ENCODE measurements at regions not wholly inside any gene's neighbourhood (a gene's known extent, or its start where the extent isn't known, plus 50 kb on each side); places are given as distances from the start of the nearest gene placed in this dataset.

DNA sequence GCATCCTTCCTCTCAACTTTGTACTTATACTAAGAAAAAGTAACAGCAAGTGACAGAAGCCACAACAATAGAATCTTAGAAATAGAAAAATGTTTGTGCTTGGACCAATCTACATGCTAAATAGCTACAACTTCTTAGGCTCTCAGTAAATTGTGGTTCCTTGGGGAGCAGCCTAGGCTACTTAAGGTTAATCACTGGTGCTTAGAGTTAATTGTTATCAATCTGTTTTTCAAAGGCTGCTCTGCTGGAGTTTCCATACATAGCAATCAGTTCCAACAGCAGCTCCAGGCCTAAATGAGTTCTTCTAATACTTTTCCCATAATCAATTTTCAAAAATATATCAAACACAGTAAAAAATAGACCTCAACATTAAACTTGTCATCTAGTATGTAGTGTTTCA is 571.4 kb downstream of the EPHA7 start:
- no peak overlapping the region for H3K27ac ChIP-seq (ENCODE audit: low read depth, low read length, poor library complexity, severe bottlenecking)
- ChIA-PET CTCF (no interaction called here), POLR2A (ENCODE audit: low non-redundant PET) (no interaction called here)
- no TSS peak for BruUV-seq (replicated peaks)
- no peak overlapping the region for H3K4me3 ChIP-seq (ENCODE audit: low read depth, low read length, poor library complexity, severe bottlenecking)
- H3K36me3 ChIP-seq (ENCODE audit: insufficient read depth, low read length, poor library complexity, severe bottlenecking) = no peaks in the 10 kb centered on the region
- H3K4me1 ChIP-seq (ENCODE audit: insufficient read depth, low read length, poor library complexity, severe bottlenecking) = no peaks in the 10 kb centered on the region
- H3K27me3 ChIP-seq (replicated peaks; ENCODE audit: insufficient read depth, low read depth, low read length, poor library complexity) = no peaks in the 10 kb centered on the region
- TF ChIP-seq, protein P1, sequence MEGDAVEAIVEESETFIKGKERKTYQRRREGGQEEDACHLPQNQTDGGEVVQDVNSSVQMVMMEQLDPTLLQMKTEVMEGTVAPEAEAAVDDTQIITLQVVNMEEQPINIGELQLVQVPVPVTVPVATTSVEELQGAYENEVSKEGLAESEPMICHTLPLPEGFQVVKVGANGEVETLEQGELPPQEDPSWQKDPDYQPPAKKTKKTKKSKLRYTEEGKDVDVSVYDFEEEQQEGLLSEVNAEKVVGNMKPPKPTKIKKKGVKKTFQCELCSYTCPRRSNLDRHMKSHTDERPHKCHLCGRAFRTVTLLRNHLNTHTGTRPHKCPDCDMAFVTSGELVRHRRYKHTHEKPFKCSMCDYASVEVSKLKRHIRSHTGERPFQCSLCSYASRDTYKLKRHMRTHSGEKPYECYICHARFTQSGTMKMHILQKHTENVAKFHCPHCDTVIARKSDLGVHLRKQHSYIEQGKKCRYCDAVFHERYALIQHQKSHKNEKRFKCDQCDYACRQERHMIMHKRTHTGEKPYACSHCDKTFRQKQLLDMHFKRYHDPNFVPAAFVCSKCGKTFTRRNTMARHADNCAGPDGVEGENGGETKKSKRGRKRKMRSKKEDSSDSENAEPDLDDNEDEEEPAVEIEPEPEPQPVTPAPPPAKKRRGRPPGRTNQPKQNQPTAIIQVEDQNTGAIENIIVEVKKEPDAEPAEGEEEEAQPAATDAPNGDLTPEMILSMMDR (conservative IDR thresholded peaks at IDR 0.05; ENCODE audit: low read depth, low read length) = no peak
- TF ChIP-seq EZH2 (IDR thresholded peaks at IDR 0.05; ENCODE audit: borderline replicate concordance, low read depth, low read length, poor library complexity, severe bottlenecking) = no peak
- intact Hi-C loops (cut with micrococcal nuclease; ENCODE audit: unreplicated experiment) = no loop called here
- H3K9me3 ChIP-seq (ENCODE audit: low read depth, low read length, poor library complexity, severe bottlenecking) = no peaks in the 10 kb centered on the region
- no peak for DNase-seq (ENCODE audit: low spot score)

DNA sequence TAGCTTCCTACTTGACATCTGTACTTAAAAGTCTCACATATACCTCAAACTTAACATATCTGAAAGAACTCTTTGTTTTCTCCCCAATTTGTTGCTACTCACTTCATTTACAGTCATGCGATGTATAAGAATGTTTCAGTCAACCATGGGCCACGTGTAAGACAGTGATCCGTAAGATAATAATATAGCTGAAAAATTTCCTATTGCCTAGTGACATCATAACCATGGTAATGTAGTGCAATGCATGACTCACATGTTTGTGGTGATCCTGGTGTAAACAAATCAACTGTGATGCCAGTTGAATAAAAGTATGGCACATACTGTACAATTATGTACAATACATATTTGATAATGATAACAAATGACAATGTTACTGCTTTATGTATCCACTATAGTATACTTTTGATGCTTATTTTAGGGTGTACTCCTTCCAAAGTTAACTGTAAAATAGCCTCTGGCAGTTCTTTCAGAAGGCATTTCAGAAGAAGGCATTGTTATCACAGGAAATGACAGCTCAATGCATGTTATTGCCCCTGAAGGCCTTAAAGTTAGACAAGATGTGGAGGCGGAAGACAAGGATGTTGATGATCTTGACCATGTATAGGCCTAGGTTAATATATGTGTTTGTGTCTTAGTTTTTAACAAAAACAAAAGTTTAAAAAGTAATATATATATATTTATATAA is 579.0 kb downstream of the EPHA7 start:
- TF ChIP-seq EZH2 (IDR thresholded peaks at IDR 0.05; ENCODE audit: borderline replicate concordance, low read depth, low read length, poor library complexity, severe bottlenecking) = no peak
- TF ChIP-seq, protein P1 (conservative IDR thresholded peaks at IDR 0.05; ENCODE audit: low read depth, low read length) = no peak
- ChIA-PET POLR2A (ENCODE audit: low non-redundant PET) (no interaction called here), CTCF (no interaction called here)
- H3K4me1 ChIP-seq (ENCODE audit: insufficient read depth, low read length, poor library complexity, severe bottlenecking) = no peaks in the 10 kb centered on the region
- no peaks in the 10 kb centered on the region for H3K9me3 ChIP-seq (ENCODE audit: low read depth, low read length, poor library complexity, severe bottlenecking)
- peak; percentile 6 for DNase-seq (ENCODE audit: low spot score)
- no peak overlapping the region for H3K27ac ChIP-seq (ENCODE audit: low read depth, low read length, poor library complexity, severe bottlenecking)
- no peak overlapping the region for H3K4me3 ChIP-seq (ENCODE audit: low read depth, low read length, poor library complexity, severe bottlenecking)
- no peaks in the 10 kb centered on the region for H3K36me3 ChIP-seq (ENCODE audit: insufficient read depth, low read length, poor library complexity, severe bottlenecking)
- no peaks in the 10 kb centered on the region for H3K27me3 ChIP-seq (replicated peaks; ENCODE audit: insufficient read depth, low read depth, low read length, poor library complexity)
- intact Hi-C loops (cut with micrococcal nuclease; ENCODE audit: unreplicated experiment) = no loop called here
- no TSS peak for BruUV-seq (replicated peaks)

DNA sequence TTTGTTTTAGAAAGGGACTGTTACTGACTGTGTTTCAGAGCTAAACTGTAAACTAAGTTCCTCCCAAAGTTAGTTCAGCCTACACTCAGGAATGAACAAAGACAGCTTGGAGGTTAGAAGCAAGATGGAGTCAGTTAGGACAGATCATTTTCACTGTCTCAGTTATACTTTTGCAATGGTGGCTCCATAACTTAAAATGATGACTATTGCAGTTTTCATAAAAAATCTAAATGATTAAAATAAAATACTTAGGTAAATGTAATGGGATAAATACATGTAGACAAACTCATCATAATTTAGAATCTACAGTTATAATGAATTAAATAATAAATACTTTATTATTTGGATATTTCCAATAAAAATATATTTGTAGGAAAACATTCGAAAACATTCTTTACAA is 590.6 kb downstream of the EPHA7 start:
- ChIA-PET CTCF (no interaction called here), POLR2A (ENCODE audit: low non-redundant PET) (no interaction called here)
- no TSS peak for BruUV-seq (replicated peaks)
- H3K4me3 ChIP-seq (ENCODE audit: low read depth, low read length, poor library complexity, severe bottlenecking) = no peak overlapping the region
- H3K36me3 ChIP-seq (ENCODE audit: insufficient read depth, low read length, poor library complexity, severe bottlenecking) = no peaks in the 10 kb centered on the region
- no peaks in the 10 kb centered on the region for H3K4me1 ChIP-seq (ENCODE audit: insufficient read depth, low read length, poor library complexity, severe bottlenecking)
- DNase-seq (ENCODE audit: low spot score) = no peak
- no peaks in the 10 kb centered on the region for H3K9me3 ChIP-seq (ENCODE audit: low read depth, low read length, poor library complexity, severe bottlenecking)
- no peak for TF ChIP-seq EZH2 (IDR thresholded peaks at IDR 0.05; ENCODE audit: borderline replicate concordance, low read depth, low read length, poor library complexity, severe bottlenecking)
- TF ChIP-seq, protein P1 (conservative IDR thresholded peaks at IDR 0.05; ENCODE audit: low read depth, low read length) = no peak
- no peaks in the 10 kb centered on the region for H3K27me3 ChIP-seq (replicated peaks; ENCODE audit: insufficient read depth, low read depth, low read length, poor library complexity)
- intact Hi-C loops (cut with micrococcal nuclease; ENCODE audit: unreplicated experiment) = no loop called here
- H3K27ac ChIP-seq (ENCODE audit: low read depth, low read length, poor library complexity, severe bottlenecking) = no peak overlapping the region

Data from A673 (cell line).